NCI-H1436 treated with DMSO at 0.1 percent for 48 hours (cell line): ENCODE measurements at regions not wholly inside any gene's neighbourhood (a gene's known extent, or its start where the extent isn't known, plus 50 kb on each side); places are given as distances from the start of the nearest gene placed in this dataset.
"Not testable (repeated sequence)": the region's sequence is repeated elsewhere in the genome, so short reads cannot be mapped to it uniquely, and the experiment has no call there.

Experiments
- DNase-seq: peaks from one replicate; lab custom pipeline; 2025; lab: John Stamatoyannopoulos, UW

- not testable (repeated sequence) for DNase-seq
Observed at GRCh38 chr5:176018598-176018997, 50.5 kb upstream of the THOC3 start.

GRCh38 chr5:176020852-176021251 lies 52.7 kb upstream of the THOC3 start:
- not testable (repeated sequence) for DNase-seq

GRCh38 chr5:176023535-176023934 lies 55.4 kb upstream of the THOC3 start:
- DNase-seq: not testable (repeated sequence)

GRCh38 chr5:176029445-176029844 lies 61.3 kb upstream of the THOC3 start:
- not testable (repeated sequence) for DNase-seq

GRCh38 chr5:176030361-176031117 lies 62.4 kb upstream of the THOC3 start:
- DNase-seq: not testable (repeated sequence)

GRCh38 chr5:176031118-176031510 lies 63.0 kb upstream of the THOC3 start:
- DNase-seq: not testable (repeated sequence)

GRCh38 chr5:176033186-176033585 lies 65.1 kb upstream of the THOC3 start:
- not testable (repeated sequence) for DNase-seq

- DNase-seq: not testable (repeated sequence)
Observed at GRCh38 chr5:176034407-176035200, 66.5 kb upstream of the THOC3 start.

GRCh38 chr5:176035201-176035530 lies 67.1 kb upstream of the THOC3 start:
- not testable (repeated sequence) for DNase-seq

GRCh38 chr5:176035816-176036308 lies 67.7 kb upstream of the THOC3 start:
- not testable (repeated sequence) for DNase-seq

GRCh38 chr5:176036391-176036790 lies 68.3 kb upstream of the THOC3 start:
- DNase-seq: not testable (repeated sequence)

- not testable (repeated sequence) for DNase-seq
Observed at GRCh38 chr5:176037190-176037589, 69.1 kb upstream of the THOC3 start.

GRCh38 chr5:176040105-176040801 lies 72.1 kb upstream of the THOC3 start:
- DNase-seq: not testable (repeated sequence)

- not testable (repeated sequence) for DNase-seq
Observed at GRCh38 chr5:176041248-176041994, 73.3 kb upstream of the THOC3 start.

- not testable (repeated sequence) for DNase-seq
Observed at GRCh38 chr5:176042020-176042658, 74.0 kb upstream of the THOC3 start.

- DNase-seq: not testable (repeated sequence)
Observed at GRCh38 chr5:176043252-176043829, 75.2 kb upstream of the THOC3 start.

GRCh38 chr5:176043986-176044385 lies 75.9 kb upstream of the THOC3 start:
- not testable (repeated sequence) for DNase-seq

- not testable (repeated sequence) for DNase-seq
Observed at GRCh38 chr5:176044431-176044830, 76.3 kb upstream of the THOC3 start.

- not testable (repeated sequence) for DNase-seq
Observed at GRCh38 chr5:176045442-176045841, 77.3 kb upstream of the THOC3 start.

GRCh38 chr5:176048671-176049070 lies 80.6 kb upstream of the THOC3 start:
- DNase-seq: not testable (repeated sequence)
